GM20000 (cell line): ENCODE measurements at regions not wholly inside any gene's neighbourhood (a gene's known extent, or its start where the extent isn't known, plus 50 kb on each side); places are given as distances from the start of the nearest gene placed in this dataset.

Experiments used
- DNase-seq: peaks from one replicate; pipeline ENCODE4 v3.0.0; 2012; ENCODE audit warnings: low spot score
- CTCF ChIP-seq: IDR thresholded peaks from 2 replicates; pipeline ENCODE4 v1.5.1; 2012; ENCODE audit warnings: mild to moderate bottlenecking, control low read depth; ENCODE audit errors: extremely low read depth, missing control alignments

- no peak for TF ChIP-seq CTCF
Observed at GRCh38 chr2:71939588-71940535, 207.8 kb downstream of the CYP26B1 start.

GRCh38 chr2:71938659-71939587 lies 208.7 kb downstream of the CYP26B1 start:
- DNase-seq, result no peak
- TF ChIP-seq CTCF, result no peak

More at GRCh38 chr2:71939588-71940535, 207.8 kb downstream of the CYP26B1 start:
- no peak for DNase-seq

GRCh38 chr2:71938108-71938507 lies 209.6 kb downstream of the CYP26B1 start:
- TF ChIP-seq CTCF, result no peak
- no peak for DNase-seq

- no peak for TF ChIP-seq CTCF
- DNase-seq, result no peak
Observed at GRCh38 chr2:71937396-71937795, 210.3 kb downstream of the CYP26B1 start.

- DNase-seq, result no peak
- no peak for TF ChIP-seq CTCF
Observed at GRCh38 chr2:71936076-71937030, 211.3 kb downstream of the CYP26B1 start.

GRCh38 chr2:71935262-71935848 lies 212.3 kb downstream of the CYP26B1 start:
- TF ChIP-seq CTCF, result no peak
- DNase-seq, result no peak
